Smooth muscle cell (in vitro differentiated cells): ENCODE measurements at regions not wholly inside any gene's neighbourhood (a gene's known extent, or its start where the extent isn't known, plus 50 kb on each side); places are given as distances from the start of the nearest gene placed in this dataset.

Experiments
- DNase-seq: peaks from one replicate; lab custom pipeline; 2025; ENCODE audit not compliant: unreplicated experiment; lab: John Stamatoyannopoulos, UW
- H2AFZ ChIP-seq: fragments of 200-600 bp; sonication (generic); 2 replicates; pipeline ENCODE4 v1.6.0; 2016; ENCODE audit warnings: antibody characterized with exemption, low read depth, mild to moderate bottlenecking
- H3F3A ChIP-seq: fragments of 200-600 bp; sonication (generic); 2 replicates; pipeline ENCODE4 v1.6.0; 2017; ENCODE audit warnings: antibody characterized with exemption, low read depth
- H3K27ac ChIP-seq: fragments of 200-600 bp; sonication (generic); 2 replicates; pipeline ENCODE4 v1.5.1; 2016; ENCODE audit warnings: low read depth, mild to moderate bottlenecking
- H3K27me3 ChIP-seq: fragments of 200-600 bp; sonication (generic); 2 replicates; pipeline ENCODE4 v1.6.1; 2016; ENCODE audit warnings: low read depth, mild to moderate bottlenecking
- H3K36me3 ChIP-seq: fragments of 200-600 bp; sonication (generic); 2 replicates; pipeline ENCODE4 v1.5.1; 2016; ENCODE audit warnings: low read depth
- H3K4me1 ChIP-seq: fragments of 200-600 bp; sonication (generic); 2 replicates; pipeline ENCODE4 v1.5.1; 2016; ENCODE audit warnings: low read depth
- H3K4me2 ChIP-seq: fragments of 200-600 bp; sonication (generic); 2 replicates; pipeline ENCODE4 v1.6.0; 2016; ENCODE audit warnings: mild to moderate bottlenecking
- H3K4me3 ChIP-seq: fragments of 200-600 bp; sonication (generic); 2 replicates; pipeline ENCODE4 v1.5.1; 2016; ENCODE audit warnings: mild to moderate bottlenecking
- H3K79me2 ChIP-seq: fragments of 200-600 bp; sonication (generic); 2 replicates; pipeline ENCODE4 v1.6.0; 2016; ENCODE audit warnings: low read depth, mild to moderate bottlenecking
- H3K9ac ChIP-seq: fragments of 200-600 bp; sonication (generic); 2 replicates; pipeline ENCODE4 v1.6.0; 2016; ENCODE audit warnings: low read depth
- H3K9me3 ChIP-seq: fragments of 200-600 bp; sonication (generic); replicated peaks from 2 replicates; pipeline ENCODE4 v1.5.1; 2016; ENCODE audit warnings: low read depth
- H4K20me1 ChIP-seq: fragments of 200-600 bp; sonication (generic); 2 replicates; pipeline ENCODE4 v1.6.0; 2016; ENCODE audit warnings: low read depth
- CTCF ChIP-seq: fragments of 200-600 bp; sonication (generic); IDR thresholded peaks from 2 replicates; pipeline ENCODE4 v1.5.1; 2017; ENCODE audit warnings: borderline replicate concordance, mild to moderate bottlenecking, antibody characterized with exemption; ENCODE audit not compliant: insufficient read depth, poor library complexity, severe bottlenecking
- WGBS: methylation state at CpG from one replicate; pipeline ENCODE4 v1.1.7; 2016; ENCODE audit warnings: low lambda C conversion rate; 5-methylcytosine and 5-hydroxymethylcytosine counted together

- H3K27me3 ChIP-seq = no peaks in the 10 kb centered on the region
- no peak overlapping the region for H3K27ac ChIP-seq
- H4K20me1 ChIP-seq = no peaks in the 10 kb centered on the region
- H3K36me3 ChIP-seq = no peaks in the 10 kb centered on the region
- no peaks in the 10 kb centered on the region for H3F3A ChIP-seq
- H2AFZ ChIP-seq = no peak overlapping the region
- no peak for DNase-seq
- peaks cover 10% of the 10 kb centered on the region for H3K9me3 ChIP-seq
- H3K4me3 ChIP-seq = no peak overlapping the region
- no peak overlapping the region for H3K9ac ChIP-seq
- H3K79me2 ChIP-seq = no peaks in the 10 kb centered on the region
- no peak overlapping the region for H3K4me2 ChIP-seq
- no peak for TF ChIP-seq CTCF
- no peaks in the 10 kb centered on the region for H3K4me1 ChIP-seq
These were observed 53.5 kb upstream of the ASPRV1 start for GRCh38 chr2:70014959-70015358.

DNA sequence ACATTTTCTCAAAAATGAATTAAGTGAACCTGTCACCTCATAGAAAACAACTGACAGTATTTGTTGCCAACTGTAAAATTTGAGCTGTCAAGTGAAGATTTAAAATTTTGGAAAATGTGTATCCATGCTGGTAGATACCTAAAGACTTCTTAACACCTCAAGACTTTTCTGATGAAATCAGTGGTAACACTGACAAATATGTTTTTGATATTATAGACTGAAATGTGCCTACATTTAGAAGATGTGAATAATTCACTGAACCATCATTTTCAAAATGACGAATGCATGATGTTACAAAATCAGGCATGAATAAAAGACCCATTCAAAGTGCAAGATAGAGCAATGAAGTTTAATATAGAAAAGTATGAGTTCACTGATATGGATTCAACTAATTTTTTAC, 51.5 kb upstream of the ASPRV1 start:
- no peaks in the 10 kb centered on the region for H3F3A ChIP-seq
- no peak overlapping the region for H3K27ac ChIP-seq
- no peak for TF ChIP-seq CTCF
- no peaks in the 10 kb centered on the region for H3K4me1 ChIP-seq
- 100% methylated on average over 1 of the region's 1 CpG for WGBS
- no peaks in the 10 kb centered on the region for H3K27me3 ChIP-seq
- no peaks in the 10 kb centered on the region for H3K36me3 ChIP-seq
- H3K9me3 ChIP-seq = no peaks in the 10 kb centered on the region
- no peak overlapping the region for H3K4me2 ChIP-seq
- no peak overlapping the region for H3K9ac ChIP-seq
- no peak overlapping the region for H3K4me3 ChIP-seq
- H4K20me1 ChIP-seq = no peaks in the 10 kb centered on the region
- H2AFZ ChIP-seq = no peak overlapping the region
- DNase-seq = no peak
- no peaks in the 10 kb centered on the region for H3K79me2 ChIP-seq

DNA sequence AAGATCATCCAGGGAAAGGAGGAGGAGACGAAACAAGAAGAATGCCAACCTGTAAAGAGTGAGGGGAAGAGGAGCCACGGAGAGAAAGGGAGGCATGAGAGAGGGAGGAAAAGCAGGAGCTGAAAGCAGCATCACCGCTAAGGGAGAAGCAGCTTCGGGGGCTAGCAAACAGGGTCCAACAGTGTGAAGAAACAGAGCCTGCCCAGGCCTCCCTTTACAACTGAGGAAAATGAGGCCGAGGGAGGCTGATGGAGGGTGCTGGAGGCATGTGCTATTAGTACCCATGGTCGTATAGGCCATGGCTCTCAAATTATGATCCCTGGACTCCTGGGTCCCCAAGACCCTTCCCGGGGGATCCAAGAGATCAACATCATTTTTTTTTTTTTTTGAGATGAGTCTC, 50.4 kb upstream of the ASPRV1 start:
- TF ChIP-seq CTCF = no peak
- Histone ChIP-seq H3K27me3 (no peaks in the 10 kb centered on the region), H3K9me3 (no peaks in the 10 kb centered on the region), H2AFZ (no peak overlapping the region), H3K4me2 (no peak overlapping the region), H3K9ac (no peak overlapping the region), H3K27ac (no peak overlapping the region), H3K4me1 (no peaks in the 10 kb centered on the region), H3K4me3 (no peak overlapping the region), H3F3A (no peaks in the 10 kb centered on the region), H3K79me2 (no peaks in the 10 kb centered on the region), H4K20me1 (no peaks in the 10 kb centered on the region), H3K36me3 (no peaks in the 10 kb centered on the region)
- WGBS = 87% methylated on average over 7 of the region's 7 CpGs
- DNase-seq = no peak

- Histone ChIP-seq H4K20me1 (no peaks in the 10 kb centered on the region), H3K4me1 (no peaks in the 10 kb centered on the region), H3K4me2 (no peak overlapping the region), H3F3A (no peaks in the 10 kb centered on the region), H3K27me3 (no peaks in the 10 kb centered on the region), H3K9me3 (no peaks in the 10 kb centered on the region), H3K9ac (no peak overlapping the region), H3K4me3 (no peak overlapping the region), H2AFZ (no peak overlapping the region), H3K36me3 (no peaks in the 10 kb centered on the region), H3K79me2 (no peaks in the 10 kb centered on the region), H3K27ac (no peak overlapping the region)
- TF ChIP-seq CTCF = no peak
- DNase-seq = no peak
- WGBS = 87% methylated on average over 4 of the region's 4 CpGs
These were observed 49.9 kb upstream of the ASPRV1 start for GRCh38 chr2:70011335-70011734.
